ENCODE measurements at regions not wholly inside any gene's neighbourhood (a gene's known extent, or its start where the extent isn't known, plus 50 kb on each side); places are given as distances from the start of the nearest gene placed in this dataset.

- no peak overlapping the region for H2AFZ ChIP-seq
- H3K36me3 ChIP-seq (ENCODE audit: insufficient read depth) = no peaks in the 10 kb centered on the region
- H3K27me3 ChIP-seq (ENCODE audit: insufficient read depth) = no peaks in the 10 kb centered on the region
- no peak for DNase-seq (ENCODE audit: low spot score)
- H3K4me3 Mint-ChIP-seq = no peak overlapping the region
- H3K9me2 ChIP-seq (ENCODE audit: insufficient read depth) = no peaks in the 10 kb centered on the region
- no peak overlapping the region for H3K27ac ChIP-seq (ENCODE audit: low read depth)
- no peaks in the 10 kb centered on the region for H3K79me2 ChIP-seq (replicated peaks; ENCODE audit: insufficient read depth)
- no peak for TF ChIP-seq STAT1 (IDR thresholded peaks at IDR 0.05; ENCODE audit: unreplicated experiment)
- no peak for TF ChIP-seq CTCF (conservative IDR thresholded peaks at IDR 0.05; ENCODE audit: low read depth in 2 of 2)
- TF ChIP-seq, protein P1, sequence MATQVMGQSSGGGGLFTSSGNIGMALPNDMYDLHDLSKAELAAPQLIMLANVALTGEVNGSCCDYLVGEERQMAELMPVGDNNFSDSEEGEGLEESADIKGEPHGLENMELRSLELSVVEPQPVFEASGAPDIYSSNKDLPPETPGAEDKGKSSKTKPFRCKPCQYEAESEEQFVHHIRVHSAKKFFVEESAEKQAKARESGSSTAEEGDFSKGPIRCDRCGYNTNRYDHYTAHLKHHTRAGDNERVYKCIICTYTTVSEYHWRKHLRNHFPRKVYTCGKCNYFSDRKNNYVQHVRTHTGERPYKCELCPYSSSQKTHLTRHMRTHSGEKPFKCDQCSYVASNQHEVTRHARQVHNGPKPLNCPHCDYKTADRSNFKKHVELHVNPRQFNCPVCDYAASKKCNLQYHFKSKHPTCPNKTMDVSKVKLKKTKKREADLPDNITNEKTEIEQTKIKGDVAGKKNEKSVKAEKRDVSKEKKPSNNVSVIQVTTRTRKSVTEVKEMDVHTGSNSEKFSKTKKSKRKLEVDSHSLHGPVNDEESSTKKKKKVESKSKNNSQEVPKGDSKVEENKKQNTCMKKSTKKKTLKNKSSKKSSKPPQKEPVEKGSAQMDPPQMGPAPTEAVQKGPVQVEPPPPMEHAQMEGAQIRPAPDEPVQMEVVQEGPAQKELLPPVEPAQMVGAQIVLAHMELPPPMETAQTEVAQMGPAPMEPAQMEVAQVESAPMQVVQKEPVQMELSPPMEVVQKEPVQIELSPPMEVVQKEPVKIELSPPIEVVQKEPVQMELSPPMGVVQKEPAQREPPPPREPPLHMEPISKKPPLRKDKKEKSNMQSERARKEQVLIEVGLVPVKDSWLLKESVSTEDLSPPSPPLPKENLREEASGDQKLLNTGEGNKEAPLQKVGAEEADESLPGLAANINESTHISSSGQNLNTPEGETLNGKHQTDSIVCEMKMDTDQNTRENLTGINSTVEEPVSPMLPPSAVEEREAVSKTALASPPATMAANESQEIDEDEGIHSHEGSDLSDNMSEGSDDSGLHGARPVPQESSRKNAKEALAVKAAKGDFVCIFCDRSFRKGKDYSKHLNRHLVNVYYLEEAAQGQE (IDR thresholded peaks at IDR 0.05; ENCODE audit: unreplicated experiment) = no peak
- no peak for TF ChIP-seq ETS1 (IDR thresholded peaks at IDR 0.05)
- TF ChIP-seq ZNF114 (CRISPR knock-in tag; IDR thresholded peaks at IDR 0.05) = no peak
- H3K36me3 Mint-ChIP-seq (ENCODE audit: low read depth) = peaks cover 13% of the 10 kb centered on the region
- H3K27me3 Mint-ChIP-seq (ENCODE audit: insufficient read depth, low read depth, poor library complexity) = peaks cover 10% of the 10 kb centered on the region
- H4K20me1 ChIP-seq (replicated peaks; ENCODE audit: insufficient read depth) = no peaks in the 10 kb centered on the region
- peaks cover 27% of the 10 kb centered on the region for H3K4me1 Mint-ChIP-seq
- no peak overlapping the region for H3K27ac Mint-ChIP-seq
- peaks cover 20% of the 10 kb centered on the region for H3K4me1 ChIP-seq (ENCODE audit: insufficient read depth)
- no peak overlapping the region for H3K4me2 ChIP-seq
- no peak for ATAC-seq
- H3F3A ChIP-seq (replicated peaks; ENCODE audit: low read depth) = no peaks in the 10 kb centered on the region
- H3K4me3 ChIP-seq = no peak overlapping the region
- peaks cover 10% of the 10 kb centered on the region; the same call in 2 of the 3 replicates for H3K9me3 Mint-ChIP-seq
Observed at GRCh38 chr1:38296047-38296446, 249.5 kb upstream of the POU3F1 start.

DNA sequence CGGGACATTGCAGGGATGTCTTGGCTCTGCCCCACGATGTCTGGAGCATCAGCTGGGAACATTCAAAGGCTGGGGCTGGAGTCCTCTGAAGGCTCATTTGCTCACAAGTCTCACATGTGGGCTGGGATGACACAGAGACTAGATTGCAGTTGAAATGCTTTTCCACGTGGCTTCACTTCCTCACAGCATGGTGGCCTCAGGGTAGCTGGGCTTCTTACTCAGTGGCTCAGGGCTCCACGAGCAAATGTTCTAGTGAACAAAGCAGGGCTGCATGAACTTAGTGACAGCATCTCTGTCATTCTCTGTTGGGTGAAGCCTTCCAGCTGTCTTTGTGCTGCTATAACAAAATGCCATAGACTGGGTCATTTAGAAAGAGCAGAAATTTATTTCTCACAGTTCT is 247.0 kb upstream of the POU3F1 start:
- Mint-ChIP-seq H3K27ac (no peak overlapping the region), H3K4me3 (no peak overlapping the region), H3K4me1 (peaks cover 22% of the 10 kb centered on the region), H3K27me3 (ENCODE audit: insufficient read depth, low read depth, poor library complexity) (peaks cover 9% of the 10 kb centered on the region), H3K36me3 (ENCODE audit: low read depth) (peaks cover 13% of the 10 kb centered on the region), H3K9me3 (peaks cover 10% of the 10 kb centered on the region; the same call in 2 of the 3 replicates)
- H4K20me1 ChIP-seq (replicated peaks; ENCODE audit: insufficient read depth) = no peaks in the 10 kb centered on the region
- H3K4me2 ChIP-seq = no peak overlapping the region
- H3F3A ChIP-seq (replicated peaks; ENCODE audit: low read depth) = no peaks in the 10 kb centered on the region
- H3K4me3 ChIP-seq = no peak overlapping the region
- DNase-seq (ENCODE audit: low spot score) (no peak), ATAC-seq (no peak)
- TF ChIP-seq, protein P1 (IDR thresholded peaks at IDR 0.05; ENCODE audit: unreplicated experiment) = no peak
- no peak for TF ChIP-seq CREB1 (CRISPR knock-in tag; IDR thresholded peaks at IDR 0.05; ENCODE audit: low read depth)
- no peak for TF ChIP-seq CTCF (conservative IDR thresholded peaks at IDR 0.05; ENCODE audit: low read depth in 2 of 2)
- TF ChIP-seq EZH2phosphoT487 (IDR thresholded peaks at IDR 0.05; ENCODE audit: unreplicated experiment) = no peak
- TF ChIP-seq ZNF114 (CRISPR knock-in tag; IDR thresholded peaks at IDR 0.05) = no peak
- no peak for TF ChIP-seq JUNB (IDR thresholded peaks at IDR 0.05; ENCODE audit: unreplicated experiment)
- H3K4me1 ChIP-seq (ENCODE audit: insufficient read depth) = peaks cover 20% of the 10 kb centered on the region
- H3K27me3 ChIP-seq (ENCODE audit: insufficient read depth) = no peaks in the 10 kb centered on the region
- no peaks in the 10 kb centered on the region for H3K79me2 ChIP-seq (replicated peaks; ENCODE audit: insufficient read depth)
- no peaks in the 10 kb centered on the region for H3K9me2 ChIP-seq (ENCODE audit: insufficient read depth)
- no peaks in the 10 kb centered on the region for H3K36me3 ChIP-seq (ENCODE audit: insufficient read depth)
- no peak overlapping the region for H3K27ac ChIP-seq (ENCODE audit: low read depth)
- H2AFZ ChIP-seq = no peak overlapping the region

All from GM23338 (cell line).